Right lung (tissue), 2 donors: ENCODE measurements at regions not wholly inside any gene's neighbourhood (a gene's known extent, or its start where the extent isn't known, plus 50 kb on each side); places are given as distances from the start of the nearest gene placed in this dataset.

Source experiments
- DNase-seq, 2 donors: peaks; one replicate each; pipeline ENCODE4 v3.0.0-alpha.2; 2013

DNA sequence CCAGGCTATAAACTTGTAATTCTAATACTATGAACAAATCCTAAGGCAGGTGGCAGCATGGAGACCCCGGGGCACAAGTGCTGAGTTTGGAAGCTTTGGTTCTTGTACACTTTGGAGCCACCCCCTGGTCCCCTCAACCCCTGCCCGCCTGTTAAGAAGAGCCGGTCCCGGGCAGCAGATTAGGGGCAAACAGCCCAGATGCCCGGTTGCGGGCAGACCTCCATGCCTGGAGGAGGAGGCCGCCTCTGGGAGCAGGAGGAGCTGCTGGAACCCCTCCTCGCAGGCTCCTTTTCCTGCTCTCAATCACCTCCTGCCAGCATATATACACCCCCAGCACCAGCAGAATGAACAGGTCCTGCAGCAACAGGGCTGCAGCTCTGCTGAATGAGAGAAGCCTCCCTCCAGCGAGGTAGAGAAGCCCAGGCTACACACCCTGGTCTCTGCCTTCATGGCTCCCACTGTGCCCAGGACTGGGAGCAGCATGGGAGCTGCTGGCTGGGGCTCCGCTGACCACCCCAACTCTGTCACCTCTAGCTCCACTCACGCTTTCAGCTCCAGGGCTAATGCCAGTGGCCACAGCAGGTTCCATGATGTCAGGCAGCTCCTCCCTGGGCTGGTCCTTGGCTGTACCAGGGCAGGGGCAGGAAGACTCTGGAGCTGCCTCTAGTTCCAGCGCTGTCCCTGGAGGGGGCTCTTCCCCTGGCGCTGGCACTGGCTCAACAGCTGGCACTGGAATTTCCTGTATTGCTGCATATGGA, 1713.5 kb upstream of the ACO1 start:
- no peak for DNase-seq

DNA sequence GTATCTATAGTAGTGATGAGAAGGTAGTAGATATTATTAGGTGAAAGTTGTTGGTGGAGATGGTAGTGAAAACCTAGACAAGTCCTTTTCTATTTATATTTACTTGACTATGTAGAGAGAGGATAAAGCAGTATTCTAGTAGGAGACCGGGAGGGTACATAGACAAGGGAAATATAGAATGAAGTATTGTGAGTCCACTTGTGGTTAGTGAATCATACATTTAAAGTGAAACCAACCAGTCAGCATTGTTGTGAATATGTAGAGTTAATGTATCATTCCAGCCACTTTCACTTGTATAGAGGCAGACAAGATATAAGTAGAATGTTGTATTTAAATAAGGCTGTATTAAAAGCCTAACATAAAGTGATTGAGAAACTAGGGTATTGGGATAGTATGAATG, 1711.3 kb upstream of the ACO1 start:
- DNase-seq, result no peak

DNA sequence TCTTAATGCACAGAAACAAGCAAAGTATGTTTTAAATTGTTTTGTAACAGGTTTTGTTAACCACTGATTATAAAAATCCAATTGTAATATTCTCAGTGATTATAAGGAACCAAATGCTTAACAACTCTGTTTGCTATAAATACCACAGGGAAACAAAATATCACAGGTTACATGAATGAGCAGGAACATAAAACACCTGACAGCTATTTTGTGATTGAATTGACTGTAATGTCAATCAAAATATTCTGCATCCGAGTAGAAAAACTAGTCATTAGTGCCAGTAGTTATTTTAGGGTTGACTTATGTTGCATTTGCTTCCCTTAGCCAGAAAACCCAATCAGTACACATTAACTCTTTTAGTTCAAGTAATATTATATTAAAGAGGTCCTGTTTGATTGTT, 1707.8 kb upstream of the ACO1 start:
- no peak for DNase-seq

- no peak for DNase-seq
Measured at GRCh38 chr9:30677221-30677620, 1707.2 kb upstream of the ACO1 start.

- DNase-seq, result no peak
Measured at GRCh38 chr9:30688801-30689200, 1695.6 kb upstream of the ACO1 start.

DNA sequence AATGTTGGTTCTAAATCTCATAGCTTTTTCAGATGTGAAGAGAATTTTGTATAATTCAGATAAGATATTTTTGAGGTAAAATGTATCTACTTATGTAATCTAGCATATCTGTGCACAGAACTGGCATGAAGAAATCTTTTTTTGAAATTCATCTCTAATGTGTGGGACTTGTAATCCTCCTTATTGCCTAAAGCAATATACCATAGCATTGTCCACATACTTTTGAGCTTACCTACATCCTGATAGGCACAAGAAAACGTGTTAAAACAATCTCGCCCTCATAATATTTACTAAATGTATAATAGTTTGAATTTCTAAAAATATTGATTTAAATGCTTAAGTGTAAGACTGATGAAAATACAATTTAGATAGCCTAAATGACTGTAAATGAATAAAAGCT, 1686.5 kb upstream of the ACO1 start:
- no peak for DNase-seq

DNA sequence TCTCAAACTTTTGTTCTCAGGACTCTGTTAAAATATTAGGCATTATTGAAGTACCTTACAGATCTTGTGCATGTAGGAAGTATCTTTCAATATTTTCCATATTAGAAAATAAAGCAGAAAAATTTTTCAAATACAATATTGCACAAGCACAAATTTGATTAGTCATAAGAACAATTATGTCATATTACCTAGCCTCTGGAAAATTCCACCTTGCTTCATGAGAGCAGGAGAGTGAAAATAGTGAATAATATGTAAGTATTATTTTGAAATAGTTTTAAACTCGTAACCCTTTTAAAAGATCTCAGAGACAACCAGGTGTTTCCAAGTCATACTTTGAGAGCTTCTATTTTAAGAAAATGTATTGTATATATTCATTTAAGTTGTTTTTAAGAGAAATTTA, 1672.9 kb upstream of the ACO1 start:
- DNase-seq, result no peak

- DNase-seq, result no peak
Measured at GRCh38 chr9:30713243-30713642, 1671.2 kb upstream of the ACO1 start.

DNA sequence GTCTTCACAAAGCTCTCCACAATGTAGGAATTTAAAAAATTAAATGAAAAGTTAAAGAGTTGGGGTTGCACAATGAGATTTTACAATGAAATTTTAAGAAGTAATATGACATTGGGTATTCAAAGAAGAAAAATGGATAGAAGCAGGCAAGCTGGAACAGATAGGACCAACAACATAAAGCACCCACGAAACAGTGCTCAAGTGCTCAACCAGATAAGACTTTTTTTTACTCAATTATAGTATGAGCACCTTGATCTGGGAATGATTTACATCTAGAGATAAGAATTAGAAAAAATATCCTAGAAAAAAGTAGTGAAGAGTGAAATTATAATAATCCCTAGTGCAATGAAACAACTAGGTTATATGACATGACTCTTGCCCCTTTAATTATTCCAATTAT, 1670.1 kb upstream of the ACO1 start:
- no peak for DNase-seq

DNA sequence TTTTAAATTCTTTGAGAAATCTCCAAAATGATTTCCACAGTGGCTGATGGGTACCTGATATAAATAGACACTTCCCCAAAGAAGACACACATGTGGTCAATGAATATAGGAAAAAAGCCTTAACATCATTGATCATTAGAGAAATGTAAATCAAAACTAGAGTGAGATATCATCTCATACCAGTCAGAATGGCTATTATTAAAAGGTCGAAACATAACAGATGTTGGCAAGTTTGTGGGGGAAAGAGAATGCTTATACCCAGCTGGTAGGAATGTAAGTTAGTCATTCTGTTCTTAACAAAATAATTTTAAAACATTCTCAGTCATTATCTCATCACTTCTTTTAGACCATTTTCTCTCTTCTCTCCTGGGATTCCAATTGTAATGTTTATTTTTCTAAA, 1666.0 kb upstream of the ACO1 start:
- no peak for DNase-seq

DNA sequence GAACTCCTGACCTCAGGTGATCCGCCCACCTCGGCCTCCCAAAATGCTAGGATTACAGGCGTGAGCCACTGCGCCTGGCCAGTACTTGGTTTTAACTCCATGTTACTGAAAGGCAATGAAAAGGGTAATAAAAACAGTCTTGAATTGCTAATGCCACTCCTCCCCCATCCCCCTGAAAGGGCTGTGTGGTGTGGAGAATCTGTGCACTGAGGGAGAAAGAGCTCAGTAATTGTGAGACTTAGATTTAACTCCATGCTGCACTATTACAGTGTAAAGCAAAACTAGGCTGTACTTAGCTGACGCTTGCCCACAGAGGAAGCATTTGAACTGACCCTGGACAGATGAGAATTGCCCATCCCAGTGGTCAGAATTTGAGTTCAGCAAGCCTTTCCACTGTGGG, 1662.4 kb upstream of the ACO1 start:
- no peak for DNase-seq

DNA sequence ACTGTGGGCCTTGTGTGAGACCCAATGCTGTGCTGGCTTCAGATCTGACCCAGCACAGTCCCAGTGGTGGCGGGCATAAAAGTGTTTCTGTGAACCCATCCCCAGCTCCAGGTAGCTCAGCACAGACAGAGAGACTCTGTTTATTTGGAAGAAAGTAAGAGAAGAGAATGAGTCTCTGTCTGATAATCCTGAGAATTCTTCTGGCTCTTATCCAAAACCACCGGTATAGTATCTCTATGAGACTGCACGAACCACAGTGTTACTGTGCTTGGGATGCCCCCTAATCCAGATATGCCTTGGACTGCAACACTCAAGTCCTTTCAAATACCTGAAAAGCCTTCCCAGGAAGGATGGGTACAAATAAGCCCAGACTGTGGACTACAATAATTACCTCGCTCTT, 1660.8 kb upstream of the ACO1 start:
- no peak for DNase-seq

GRCh38 chr9:30732060-30732459, 1652.4 kb upstream of the ACO1 start:
- DNase-seq, result no peak

DNA sequence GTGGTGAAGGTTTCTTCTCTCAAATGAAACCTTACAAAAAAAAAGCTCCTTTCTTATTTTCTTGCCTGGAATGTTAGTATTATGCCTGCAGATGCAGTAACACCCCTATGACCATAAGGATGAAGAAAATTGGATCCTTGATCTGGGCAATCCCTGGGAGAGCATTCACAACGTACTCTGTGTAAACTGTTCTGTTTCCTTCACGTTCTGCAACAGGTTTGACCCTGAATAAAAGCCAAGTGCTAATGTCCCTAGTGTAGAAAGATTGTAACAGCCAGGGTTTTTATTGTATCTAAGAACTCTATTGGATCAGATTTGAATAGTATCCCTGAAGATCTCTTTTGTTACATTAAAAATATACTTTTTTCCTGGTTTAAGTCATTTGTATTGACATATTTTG, 1639.6 kb upstream of the ACO1 start:
- DNase-seq, result no peak

GRCh38 chr9:30746589-30746988, 1637.9 kb upstream of the ACO1 start:
- no peak for DNase-seq

- no peak for DNase-seq
Measured at GRCh38 chr9:30757723-30758122, 1626.7 kb upstream of the ACO1 start.

DNA sequence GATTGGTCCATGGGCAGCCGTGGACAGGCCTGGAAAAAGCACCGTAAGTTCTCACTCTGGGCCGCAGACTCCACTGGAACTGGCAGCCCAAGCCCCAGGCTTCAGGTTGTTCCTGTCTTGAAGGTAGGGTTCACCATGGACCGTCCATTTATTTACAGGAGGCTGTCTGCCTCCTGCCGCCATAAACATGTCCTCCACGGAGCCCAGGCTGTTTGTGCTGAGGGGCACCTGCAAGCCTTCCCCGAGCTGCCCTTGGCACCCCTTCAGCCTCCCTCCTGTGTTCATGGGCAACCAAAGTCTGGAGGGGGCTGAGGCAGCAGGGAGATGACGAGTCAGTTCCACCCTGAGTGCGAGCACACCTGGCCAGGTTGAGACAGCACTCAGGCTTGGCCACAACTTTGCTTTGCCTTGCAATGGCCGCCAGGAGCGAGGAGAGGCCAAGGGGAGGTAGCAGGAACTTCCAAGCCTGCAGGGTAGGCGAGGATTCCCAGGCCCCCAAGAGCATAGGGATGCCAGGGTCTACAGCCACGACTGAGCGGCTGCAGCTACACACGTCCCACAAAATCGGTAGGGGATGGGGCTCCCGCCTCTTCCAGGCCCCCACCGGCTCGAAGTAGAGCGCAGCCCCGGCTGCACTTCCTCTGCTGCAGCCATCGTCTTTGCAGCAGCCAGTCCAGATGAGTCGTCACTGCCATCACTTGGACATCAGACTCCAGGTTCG, 1625.6 kb upstream of the ACO1 start:
- DNase-seq, result no peak

DNA sequence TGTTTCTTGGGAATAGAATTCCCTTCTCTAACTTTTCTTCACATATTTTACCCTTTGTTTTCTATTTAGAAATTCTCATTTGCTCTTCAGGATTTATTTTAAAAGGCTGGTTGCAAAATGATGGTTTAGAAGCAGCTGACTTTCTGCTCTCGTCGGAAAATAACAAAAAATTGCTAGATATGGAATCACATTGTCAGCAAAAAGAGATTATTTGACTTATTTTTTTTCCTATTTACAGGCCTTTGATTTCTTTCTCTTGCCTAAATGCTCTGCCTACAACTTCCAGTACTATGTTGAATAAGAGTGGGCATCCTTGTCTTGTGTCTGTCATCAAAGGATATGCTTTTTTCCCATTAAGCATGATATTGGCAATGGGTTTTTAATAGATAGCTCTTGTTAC, 1619.1 kb upstream of the ACO1 start:
- no peak for DNase-seq

DNA sequence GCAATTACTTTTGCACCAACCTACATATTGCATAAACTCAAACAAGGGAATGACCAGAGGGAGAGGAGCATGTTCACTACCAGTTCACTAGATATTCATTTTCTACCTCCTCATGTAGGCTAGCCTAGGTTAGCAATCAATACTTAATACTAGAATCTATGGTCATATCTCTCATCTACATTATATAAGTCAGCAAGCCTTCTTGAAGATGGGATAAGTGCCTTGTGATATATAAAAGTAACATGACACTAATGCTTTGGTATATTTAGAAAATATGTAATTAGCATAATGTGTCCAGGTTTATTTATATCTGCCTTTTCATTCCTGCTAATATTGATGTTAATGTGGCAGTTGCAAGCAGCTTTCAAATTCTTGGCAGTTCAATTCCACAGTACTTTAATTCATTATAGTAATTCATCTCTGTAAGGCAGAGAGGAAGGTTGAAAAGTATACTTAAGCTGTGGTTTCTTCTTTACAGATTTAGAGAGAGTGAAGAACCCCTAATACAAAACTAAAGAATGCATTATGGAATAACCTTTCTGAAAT, 1613.2 kb upstream of the ACO1 start:
- no peak for DNase-seq

GRCh38 chr9:30771760-30772159, 1612.7 kb upstream of the ACO1 start:
- DNase-seq, result no peak

DNA sequence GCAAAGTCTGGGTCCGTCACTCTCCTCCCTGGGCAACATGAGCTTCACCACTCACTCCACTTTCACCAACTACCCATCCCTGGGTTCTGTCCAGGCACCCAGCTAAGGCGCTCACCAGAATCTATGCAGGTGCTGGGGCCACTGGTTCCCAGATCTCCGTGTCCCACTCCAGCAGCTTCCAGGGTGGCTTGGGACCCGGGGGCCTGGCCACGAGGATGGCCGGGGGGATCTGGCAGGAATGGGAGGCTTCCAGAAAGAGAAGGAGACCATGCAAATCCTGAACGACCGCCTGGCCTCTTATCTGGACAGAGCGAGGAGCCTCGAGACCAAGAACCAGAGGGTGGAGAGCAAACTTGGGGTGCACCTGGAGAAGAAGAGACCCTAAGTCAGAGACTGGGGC, 1611.0 kb upstream of the ACO1 start:
- DNase-seq, result no peak

GRCh38 chr9:30774326-30774725, 1610.1 kb upstream of the ACO1 start:
- no peak for DNase-seq

- DNase-seq, result peak in 1 of 2 donors; percentile 2
Measured at GRCh38 chr9:30775236-30775635, 1609.2 kb upstream of the ACO1 start.

DNA sequence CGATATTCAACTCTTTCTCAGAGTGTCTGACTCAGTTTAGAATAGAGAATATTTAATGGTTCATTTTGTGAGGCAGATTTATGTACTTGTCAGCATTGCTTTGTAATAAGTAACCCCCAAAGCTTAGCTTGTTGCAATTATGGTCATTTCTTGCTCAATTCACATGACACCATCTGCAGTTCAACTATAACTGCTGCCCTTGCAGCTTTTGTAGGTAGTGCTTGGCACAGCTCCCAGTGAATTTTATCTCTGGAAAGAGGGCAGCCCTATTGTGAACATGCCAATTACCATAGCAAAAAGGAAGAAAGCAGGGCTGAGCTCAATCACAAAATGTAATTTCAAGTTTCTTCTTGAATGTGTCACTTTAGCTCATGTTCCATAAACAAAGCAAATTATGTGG, 1587.7 kb upstream of the ACO1 start:
- no peak for DNase-seq
